ENCODE measurements at regions not wholly inside any gene's neighbourhood (a gene's known extent, or its start where the extent isn't known, plus 50 kb on each side); places are given as distances from the start of the nearest gene placed in this dataset.
A peak's percentile ranks its signal among the peaks of the same experiment; 100 is the strongest.

DNA sequence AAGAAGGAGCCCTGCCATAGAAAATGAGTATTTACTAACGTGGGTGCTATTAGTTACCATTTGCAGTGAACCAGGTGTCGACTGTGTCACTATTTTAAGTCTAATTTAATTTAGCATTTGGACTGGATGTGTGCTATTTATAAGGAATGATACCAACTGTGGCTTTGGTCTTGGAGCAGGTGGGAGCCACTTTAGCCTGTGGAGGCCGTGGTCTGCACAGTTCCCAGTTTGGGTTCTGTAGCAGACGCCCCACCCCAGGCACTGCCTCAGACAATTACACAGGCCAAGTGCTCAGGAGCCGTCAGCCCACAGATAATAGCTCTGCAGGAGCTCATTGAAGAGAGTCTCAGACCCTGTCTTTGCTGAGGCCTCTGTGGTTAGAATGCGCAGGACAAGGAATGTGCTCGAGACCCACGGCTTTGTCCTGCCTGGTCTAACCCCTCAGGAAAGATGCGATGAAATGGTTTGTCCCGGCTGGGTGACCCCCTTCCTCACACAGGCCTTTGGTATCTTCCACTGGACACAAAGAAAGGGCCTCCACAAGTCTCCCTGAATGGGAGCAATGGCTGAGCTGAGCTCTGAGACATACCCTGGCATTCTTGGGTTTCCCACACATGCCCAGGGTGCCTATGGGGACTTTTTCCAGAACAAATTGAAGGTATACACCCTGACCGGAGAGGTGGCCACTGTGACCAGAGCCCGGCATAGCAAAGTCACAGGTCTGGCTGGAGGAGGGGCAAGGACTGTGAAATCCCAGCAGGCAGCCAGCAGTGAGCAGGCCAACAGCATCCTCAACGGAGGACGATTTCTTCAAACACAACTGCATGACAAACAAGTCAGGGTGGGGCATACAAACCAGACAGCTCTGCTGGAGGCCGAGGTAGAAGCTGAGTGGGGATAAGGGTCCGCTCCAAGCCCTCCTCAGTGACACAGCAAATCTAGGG lies 251.2 kb downstream of the ARHGAP12 start:
- Histone ChIP-seq H3K79me2 (ENCODE audit: control insufficient read depth, insufficient read depth, low read length) (no peaks in the 10 kb centered on the region), H3K9me3 (ENCODE audit: control insufficient read depth, low read depth, low read length) (no peaks in the 10 kb centered on the region), H3K4me3 (ENCODE audit: control insufficient read depth in 2 of 3, extremely low read depth in 1 of 3, insufficient read depth in 2 of 3, low read depth in 1 of 3, low read length in 3 of 3) (no peak overlapping the region), H3K4me2 (ENCODE audit: control insufficient read depth, extremely low read depth, insufficient read depth, low read depth, low read length) (peak overlapping the region; percentile 30), H4K20me1 (ENCODE audit: control insufficient read depth, extremely low read depth, insufficient read depth, low read length) (no peaks in the 10 kb centered on the region), H3K4me1 (ENCODE audit: control insufficient read depth, extremely low read depth, insufficient read depth, low read length) (peaks cover 4% of the 10 kb centered on the region), H3K27me3 (ENCODE audit: control insufficient read depth, extremely low read depth, insufficient read depth, low read length) (no peaks in the 10 kb centered on the region), H3K9ac (ENCODE audit: control insufficient read depth, extremely low read depth, insufficient read depth, low read length) (no peak overlapping the region), H3K36me3 (ENCODE audit: control insufficient read depth in 2 of 2, extremely low read depth in 1 of 2, insufficient read depth in 2 of 2, low read length in 2 of 2) (no peaks in the 10 kb centered on the region), H2AFZ (ENCODE audit: control insufficient read depth, low read length) (peak overlapping the region; percentile 8), H3K9me1 (ENCODE audit: control insufficient read depth, extremely low read depth, insufficient read depth, low read length) (no peaks in the 10 kb centered on the region), H3K27ac (ENCODE audit: control insufficient read depth, insufficient read depth, low read length) (no peak overlapping the region)
- TF ChIP-seq EZH2 (IDR thresholded peaks at IDR 0.05; ENCODE audit: low read length): no peak
- dilution Hi-C loops (cut with MboI; ENCODE audit: extremely low pct_ligation_motif_present, low sequenced_read_pairs): no loop called here
- DNase-seq (ENCODE audit: low read depth, low spot score) (no peak), FAIRE-seq (no peak)

DNA sequence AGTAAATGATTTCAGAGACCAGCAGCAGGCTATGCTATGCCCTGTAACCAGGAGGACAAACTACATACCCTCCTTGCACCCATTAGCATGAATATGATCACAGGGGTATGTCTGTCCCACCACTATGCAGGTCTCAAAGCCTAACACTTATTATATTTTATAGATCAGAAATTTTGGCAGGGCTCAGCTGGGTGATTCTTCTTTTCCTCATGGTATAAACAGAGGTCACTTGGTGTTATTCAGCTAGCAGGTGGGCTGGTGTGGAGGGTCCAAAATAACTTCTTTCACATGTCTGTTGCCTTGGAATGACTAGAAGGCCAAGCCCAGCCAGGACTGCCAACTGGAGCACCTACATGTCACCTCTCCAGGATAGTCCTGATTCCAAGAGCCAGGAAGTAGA lies 252.9 kb downstream of the ARHGAP12 start:
- TF ChIP-seq, protein P1, sequence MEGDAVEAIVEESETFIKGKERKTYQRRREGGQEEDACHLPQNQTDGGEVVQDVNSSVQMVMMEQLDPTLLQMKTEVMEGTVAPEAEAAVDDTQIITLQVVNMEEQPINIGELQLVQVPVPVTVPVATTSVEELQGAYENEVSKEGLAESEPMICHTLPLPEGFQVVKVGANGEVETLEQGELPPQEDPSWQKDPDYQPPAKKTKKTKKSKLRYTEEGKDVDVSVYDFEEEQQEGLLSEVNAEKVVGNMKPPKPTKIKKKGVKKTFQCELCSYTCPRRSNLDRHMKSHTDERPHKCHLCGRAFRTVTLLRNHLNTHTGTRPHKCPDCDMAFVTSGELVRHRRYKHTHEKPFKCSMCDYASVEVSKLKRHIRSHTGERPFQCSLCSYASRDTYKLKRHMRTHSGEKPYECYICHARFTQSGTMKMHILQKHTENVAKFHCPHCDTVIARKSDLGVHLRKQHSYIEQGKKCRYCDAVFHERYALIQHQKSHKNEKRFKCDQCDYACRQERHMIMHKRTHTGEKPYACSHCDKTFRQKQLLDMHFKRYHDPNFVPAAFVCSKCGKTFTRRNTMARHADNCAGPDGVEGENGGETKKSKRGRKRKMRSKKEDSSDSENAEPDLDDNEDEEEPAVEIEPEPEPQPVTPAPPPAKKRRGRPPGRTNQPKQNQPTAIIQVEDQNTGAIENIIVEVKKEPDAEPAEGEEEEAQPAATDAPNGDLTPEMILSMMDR (optimal IDR thresholded peaks at IDR 0.05 in 1 of 3, IDR thresholded peaks at IDR 0.05 in 1 of 3, conservative IDR thresholded peaks at IDR 0.05 in 1 of 3; ENCODE audit: extremely low read depth in 1 of 3, insufficient read depth in 2 of 3, low read length in 3 of 3): no peak
- no peak for TF ChIP-seq EZH2 (IDR thresholded peaks at IDR 0.05; ENCODE audit: low read length)
- no peak for DNase-seq (ENCODE audit: low read depth, low spot score)
- dilution Hi-C loops (cut with MboI; ENCODE audit: extremely low pct_ligation_motif_present, low sequenced_read_pairs): no loop called here

More for the DNA sequence above, 252.9 kb downstream of the ARHGAP12 start:
- no peaks in the 10 kb centered on the region for H3K27me3 ChIP-seq (ENCODE audit: control insufficient read depth, extremely low read depth, insufficient read depth, low read length)
- no peaks in the 10 kb centered on the region for H4K20me1 ChIP-seq (ENCODE audit: control insufficient read depth, extremely low read depth, insufficient read depth, low read length)
- no peak overlapping the region for H3K4me2 ChIP-seq (ENCODE audit: control insufficient read depth, extremely low read depth, insufficient read depth, low read depth, low read length)
- no peaks in the 10 kb centered on the region for H3K9me3 ChIP-seq (ENCODE audit: control insufficient read depth, low read depth, low read length)
- no peaks in the 10 kb centered on the region for H3K36me3 ChIP-seq (ENCODE audit: control insufficient read depth in 2 of 2, extremely low read depth in 1 of 2, insufficient read depth in 2 of 2, low read length in 2 of 2)
- H3K4me3 ChIP-seq (ENCODE audit: control insufficient read depth in 2 of 3, extremely low read depth in 1 of 3, insufficient read depth in 2 of 3, low read depth in 1 of 3, low read length in 3 of 3): no peak overlapping the region
- H3K4me1 ChIP-seq (ENCODE audit: control insufficient read depth, extremely low read depth, insufficient read depth, low read length): peaks cover 4% of the 10 kb centered on the region
- H3K27ac ChIP-seq (ENCODE audit: control insufficient read depth, insufficient read depth, low read length): no peak overlapping the region
- no peaks in the 10 kb centered on the region for H3K9me1 ChIP-seq (ENCODE audit: control insufficient read depth, extremely low read depth, insufficient read depth, low read length)
- H3K79me2 ChIP-seq (ENCODE audit: control insufficient read depth, insufficient read depth, low read length): no peaks in the 10 kb centered on the region
- no peak for FAIRE-seq
- no peak overlapping the region for H3K9ac ChIP-seq (ENCODE audit: control insufficient read depth, extremely low read depth, insufficient read depth, low read length)
- H2AFZ ChIP-seq (ENCODE audit: control insufficient read depth, low read length): no peak overlapping the region
